MCF 10A (cell line): ENCODE measurements at regions not wholly inside any gene's neighbourhood (a gene's known extent, or its start where the extent isn't known, plus 50 kb on each side); places are given as distances from the start of the nearest gene placed in this dataset.
"Not testable (repeated sequence)": the region's sequence is repeated elsewhere in the genome, so short reads cannot be mapped to it uniquely, and the experiment has no call there.

Source experiments
- BruUV-seq: library from RNA; stranded (reverse); fragments of 400-500 nt; replicated peaks from 2 replicates; lab custom pipeline; 2021; lab: Mats Ljungman, UMichigan
- CTCF ChIA-PET: fragments of 300-600 bp; sonication (Branson Sonifier 250); formaldehyde crosslinking; extraction: SDS; loops from one replicate; lab custom pipeline; 2021; ENCODE audit warnings: antibody characterized with exemption, inconsistent platforms; lab: Yijun Ruan, JAX
- POLR2A ChIA-PET: fragments of 300-600, 350-650 bp; sonication (Branson Sonifier 250); formaldehyde crosslinking; extraction: SDS; loops from one replicate; lab custom pipeline; 2020; ENCODE audit warnings: antibody characterized with exemption, inconsistent platforms; lab: Yijun Ruan, JAX
- DNase-seq: peaks from one replicate; pipeline ENCODE4 v3.0.0-alpha.2; 2018; ENCODE audit not compliant: unreplicated experiment
- H3K27ac Mint-ChIP-seq: one replicate; pipeline ENCODE4 v1.8.0; 2022; ENCODE audit warnings: mild to moderate bottlenecking, low read depth, mixed read lengths; ENCODE audit not compliant: unreplicated experiment
- H3K27me3 Mint-ChIP-seq: one replicate; pipeline ENCODE4 v1.8.0; 2022; ENCODE audit warnings: mixed read lengths; ENCODE audit not compliant: insufficient read depth, unreplicated experiment
- H3K36me3 Mint-ChIP-seq: one replicate; pipeline ENCODE4 v1.8.0; 2022; ENCODE audit warnings: mild to moderate bottlenecking, moderate library complexity, mixed read lengths; ENCODE audit not compliant: insufficient read depth, unreplicated experiment
- H3K4me1 Mint-ChIP-seq: one replicate; pipeline ENCODE4 v1.8.0; 2022; ENCODE audit warnings: mixed read lengths; ENCODE audit not compliant: insufficient read depth, unreplicated experiment
- H3K4me3 Mint-ChIP-seq: one replicate; pipeline ENCODE4 v1.8.0; 2022; ENCODE audit warnings: mild to moderate bottlenecking, moderate library complexity, mixed read lengths; ENCODE audit not compliant: unreplicated experiment
- H3K9me3 Mint-ChIP-seq: one replicate; pipeline ENCODE4 v1.8.0; 2022; ENCODE audit warnings: mixed read lengths; ENCODE audit not compliant: unreplicated experiment
- intact Hi-C: fragments of 100-400 bp; cut with micrococcal nuclease; formaldehyde crosslinking; loops from 2 replicates; pipeline ENCODE4 v1.14.1; 2022
- TF ChIP-seq, protein P1 (sequence below): fragments of 200-600 bp; IDR thresholded peaks from one replicate; pipeline ENCODE4 v1.8.0; 2022; ENCODE audit warnings: antibody characterized with exemption, mild to moderate bottlenecking; ENCODE audit not compliant: unreplicated experiment

DNA sequence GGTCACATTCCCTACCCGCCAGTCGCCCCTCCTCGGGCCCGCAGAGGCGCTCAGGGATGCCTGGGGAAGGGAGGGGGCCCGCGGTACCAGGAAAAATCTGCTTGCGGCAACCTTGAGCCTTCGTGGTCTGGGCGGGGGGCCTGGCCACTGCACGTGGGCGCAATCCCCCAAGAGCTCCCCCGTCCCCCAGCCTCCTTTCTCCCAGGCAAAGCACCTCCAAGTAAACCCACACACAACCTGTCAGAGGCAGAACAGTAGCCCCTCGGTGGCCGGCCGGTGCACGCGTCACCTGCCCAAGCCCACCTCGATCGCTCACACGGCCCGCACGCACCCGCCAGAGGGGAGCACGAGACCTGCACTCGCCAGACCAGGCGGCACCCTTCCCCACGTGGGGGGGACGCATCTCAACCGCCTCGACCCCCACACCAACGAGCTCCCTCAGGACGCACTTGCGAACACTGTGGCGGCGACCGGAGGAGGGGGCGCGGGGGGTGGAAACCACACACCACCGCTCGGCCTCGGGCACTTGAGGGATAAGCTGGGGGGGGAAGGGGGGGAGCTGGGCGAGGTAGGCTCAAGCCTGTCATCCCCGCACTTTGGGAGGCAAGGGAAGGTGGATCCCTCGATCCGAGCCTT is 1955.7 kb upstream of the DEFB115 start:
- Mint-ChIP-seq H3K4me1 (no peaks in the 10 kb centered on the region), H3K27ac (no peak overlapping the region), H3K36me3 (no peaks in the 10 kb centered on the region), H3K9me3 (peaks cover 31% of the 10 kb centered on the region), H3K4me3 (no peak overlapping the region), H3K27me3 (no peaks in the 10 kb centered on the region)
- BruUV-seq, result no TSS peak
- ChIA-PET POLR2A (no interaction called here), CTCF (no interaction called here)
- intact Hi-C loops, result no loop called here
- no peak for DNase-seq
- TF ChIP-seq, protein P1, sequence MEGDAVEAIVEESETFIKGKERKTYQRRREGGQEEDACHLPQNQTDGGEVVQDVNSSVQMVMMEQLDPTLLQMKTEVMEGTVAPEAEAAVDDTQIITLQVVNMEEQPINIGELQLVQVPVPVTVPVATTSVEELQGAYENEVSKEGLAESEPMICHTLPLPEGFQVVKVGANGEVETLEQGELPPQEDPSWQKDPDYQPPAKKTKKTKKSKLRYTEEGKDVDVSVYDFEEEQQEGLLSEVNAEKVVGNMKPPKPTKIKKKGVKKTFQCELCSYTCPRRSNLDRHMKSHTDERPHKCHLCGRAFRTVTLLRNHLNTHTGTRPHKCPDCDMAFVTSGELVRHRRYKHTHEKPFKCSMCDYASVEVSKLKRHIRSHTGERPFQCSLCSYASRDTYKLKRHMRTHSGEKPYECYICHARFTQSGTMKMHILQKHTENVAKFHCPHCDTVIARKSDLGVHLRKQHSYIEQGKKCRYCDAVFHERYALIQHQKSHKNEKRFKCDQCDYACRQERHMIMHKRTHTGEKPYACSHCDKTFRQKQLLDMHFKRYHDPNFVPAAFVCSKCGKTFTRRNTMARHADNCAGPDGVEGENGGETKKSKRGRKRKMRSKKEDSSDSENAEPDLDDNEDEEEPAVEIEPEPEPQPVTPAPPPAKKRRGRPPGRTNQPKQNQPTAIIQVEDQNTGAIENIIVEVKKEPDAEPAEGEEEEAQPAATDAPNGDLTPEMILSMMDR, result no peak

DNA sequence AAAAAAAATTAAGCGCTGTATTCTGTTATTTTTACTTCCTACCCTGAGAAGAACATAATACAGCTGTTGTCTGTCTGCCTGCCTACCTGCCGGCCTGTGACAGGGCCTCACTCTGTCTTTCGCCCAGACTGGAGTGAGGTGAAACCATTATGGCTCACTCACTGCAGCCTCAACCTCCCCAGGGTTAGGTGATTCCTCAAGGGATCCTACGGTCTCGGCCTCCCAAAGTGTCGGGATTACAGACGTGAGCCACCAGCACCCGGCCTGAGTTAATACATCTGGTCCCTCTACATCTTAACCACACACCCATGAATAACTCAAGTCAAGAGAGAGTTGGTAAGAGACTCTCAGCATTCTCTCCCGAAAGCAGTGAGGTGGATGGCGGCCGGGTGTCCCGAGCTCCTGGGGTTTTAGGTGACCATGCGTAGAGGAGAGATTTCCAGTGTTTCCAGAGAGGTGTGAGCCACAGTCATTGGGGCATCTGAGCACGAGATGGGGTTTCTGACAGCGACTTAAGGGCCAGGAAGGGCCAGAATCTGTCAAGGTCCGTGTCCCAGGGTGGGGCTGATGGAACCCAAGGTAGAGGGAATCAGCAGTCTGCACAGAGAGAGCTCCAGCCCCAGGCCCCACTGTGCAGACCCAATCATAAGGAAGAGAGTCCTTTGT is 1954.4 kb upstream of the DEFB115 start:
- CTCF ChIA-PET, result interaction anchor here (0.6 to 0.7 kb wide), 2 partner anchors 100 to 151 kb away, joined by 4 to 6 read pairs; no protein-coding TSS in a partner anchor
- TF ChIP-seq, protein P1, result no peak
- Mint-ChIP-seq H3K4me1 (no peaks in the 10 kb centered on the region), H3K27ac (no peak overlapping the region), H3K36me3 (peaks cover 3% of the 10 kb centered on the region), H3K9me3 (peaks cover 38% of the 10 kb centered on the region), H3K4me3 (no peak overlapping the region), H3K27me3 (no peaks in the 10 kb centered on the region)
- intact Hi-C loops, result no loop called here
- BruUV-seq, result no TSS peak
- no peak for DNase-seq
- POLR2A ChIA-PET, result no interaction called here

DNA sequence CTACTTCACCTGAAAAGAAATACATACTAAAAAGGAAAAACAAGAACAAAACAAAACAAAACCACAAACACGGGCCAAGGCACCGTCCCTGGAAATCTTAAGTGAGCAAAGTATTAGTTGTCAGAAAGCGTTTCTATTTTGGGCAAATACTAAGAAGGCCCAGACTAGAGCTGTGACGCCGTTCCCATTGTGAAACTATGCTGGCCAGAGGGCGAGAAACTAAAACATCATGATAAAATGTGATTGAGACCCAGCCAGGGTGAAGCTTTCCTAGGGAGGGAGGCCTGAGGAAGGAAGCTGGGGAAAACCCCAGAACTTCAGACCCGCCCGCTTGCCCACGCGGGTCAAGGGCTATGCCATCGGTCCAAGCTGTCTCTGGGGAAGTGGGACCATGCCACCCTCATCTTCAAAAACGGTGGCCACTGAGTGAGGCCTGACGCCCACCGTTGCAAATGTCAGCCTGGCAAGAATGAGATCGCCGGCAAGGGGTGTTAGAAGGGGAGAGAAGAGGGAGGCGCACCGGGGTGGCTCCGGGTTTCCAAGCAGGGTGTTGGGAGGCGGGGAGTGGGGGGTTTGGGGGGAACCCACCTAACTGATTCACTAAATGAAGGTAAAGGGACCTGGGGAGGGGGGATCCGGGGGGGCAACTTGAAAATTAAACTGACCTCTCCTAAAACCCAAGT is 1950.9 kb upstream of the DEFB115 start:
- peaks cover 42% of the 10 kb centered on the region for H3K9me3 Mint-ChIP-seq
- BruUV-seq, result no TSS peak
- peaks cover 4% of the 10 kb centered on the region for H3K36me3 Mint-ChIP-seq
- ChIA-PET CTCF (no interaction called here), POLR2A (no interaction called here)
- no peak for DNase-seq
- H3K4me1 Mint-ChIP-seq, result no peaks in the 10 kb centered on the region
- TF ChIP-seq, protein P1, result no peak
- H3K27ac Mint-ChIP-seq, result no peak overlapping the region
- intact Hi-C loops, result no loop called here
- no peak overlapping the region for H3K4me3 Mint-ChIP-seq
- no peaks in the 10 kb centered on the region for H3K27me3 Mint-ChIP-seq

DNA sequence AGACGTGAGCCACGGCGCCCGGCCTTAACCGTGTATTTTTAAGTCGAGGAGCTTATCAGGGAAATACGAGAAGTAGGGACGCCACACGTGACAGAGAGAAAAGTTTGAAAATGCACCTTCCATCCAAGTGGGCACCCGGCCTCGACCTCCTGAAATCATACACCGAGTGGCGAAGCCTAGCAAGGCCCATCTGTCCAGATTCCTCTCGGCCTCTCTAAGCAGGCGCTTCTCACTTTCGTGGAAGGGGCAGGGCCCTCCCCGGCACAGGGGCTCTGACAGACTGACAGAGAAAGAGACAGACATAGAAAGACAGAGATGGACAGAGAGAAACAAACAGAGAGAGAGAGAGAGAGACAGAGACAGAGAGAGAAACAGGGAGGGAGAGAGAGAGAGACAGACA is 1950.0 kb upstream of the DEFB115 start:
- H3K27me3 Mint-ChIP-seq, BruUV-seq, H3K4me3 Mint-ChIP-seq, H3K36me3 Mint-ChIP-seq, intact Hi-C loops, POLR2A ChIA-PET, DNase-seq, CTCF ChIA-PET, H3K4me1 Mint-ChIP-seq, H3K27ac Mint-ChIP-seq: not testable (repeated sequence)
- peaks cover 50% of the 10 kb centered on the region for H3K9me3 Mint-ChIP-seq

DNA sequence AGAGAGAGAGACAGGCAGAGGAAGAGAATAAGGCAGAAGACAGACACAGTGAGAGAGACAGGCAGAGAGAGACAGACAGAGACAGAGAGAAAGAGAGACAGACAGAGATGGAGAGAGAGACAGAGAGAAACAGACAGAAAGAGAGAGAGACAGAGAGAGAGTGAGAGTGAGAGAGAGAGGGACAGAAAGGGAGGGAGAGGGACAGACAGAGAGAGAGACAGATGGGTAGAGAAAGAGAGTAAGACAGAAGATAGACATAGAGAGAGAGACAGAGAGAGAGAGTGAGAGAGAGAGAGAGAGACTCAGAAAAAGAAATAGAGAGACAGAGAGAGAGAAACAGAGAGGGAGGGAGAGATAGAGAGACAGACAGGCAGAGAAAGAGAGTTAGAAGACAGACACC is 1948.5 kb upstream of the DEFB115 start:
- DNase-seq, POLR2A ChIA-PET, BruUV-seq, intact Hi-C loops, H3K27me3 Mint-ChIP-seq, H3K4me3 Mint-ChIP-seq, H3K27ac Mint-ChIP-seq, H3K36me3 Mint-ChIP-seq, CTCF ChIA-PET, H3K4me1 Mint-ChIP-seq: not testable (repeated sequence)
- H3K9me3 Mint-ChIP-seq, result peaks cover 63% of the 10 kb centered on the region

DNA sequence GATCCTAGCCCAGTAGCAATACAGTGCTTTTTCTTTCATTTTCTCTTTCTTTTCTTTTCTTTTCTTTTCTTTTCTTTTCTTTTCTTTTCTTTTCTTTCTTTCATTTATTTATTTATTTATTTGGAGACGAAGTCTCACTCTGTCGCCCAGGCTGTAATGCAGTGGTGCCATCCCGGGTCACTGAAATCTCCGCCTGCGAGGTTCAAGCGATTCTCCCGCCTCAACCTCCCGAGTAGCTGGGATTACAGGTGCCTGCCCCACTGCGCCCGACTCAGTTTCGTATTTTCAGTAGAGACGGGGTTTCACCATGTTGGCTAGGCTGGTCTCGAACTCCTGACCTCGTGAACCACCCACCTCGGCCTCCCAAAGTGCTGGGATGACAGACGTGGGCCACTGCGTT is 1948.0 kb upstream of the DEFB115 start:
- POLR2A ChIA-PET, H3K4me1 Mint-ChIP-seq, H3K27ac Mint-ChIP-seq, DNase-seq, H3K4me3 Mint-ChIP-seq, intact Hi-C loops, BruUV-seq, H3K36me3 Mint-ChIP-seq, CTCF ChIA-PET, H3K27me3 Mint-ChIP-seq: not testable (repeated sequence)
- peaks cover 66% of the 10 kb centered on the region for H3K9me3 Mint-ChIP-seq
